Liver (tissue), 8 donors: ENCODE measurements at regions not wholly inside any gene's neighbourhood (a gene's known extent, or its start where the extent isn't known, plus 50 kb on each side); places are given as distances from the start of the nearest gene placed in this dataset.

Source experiments
- DNase-seq: peaks from one replicate; pipeline ENCODE4 v3.0.0-alpha.2; 2017; ENCODE audit warnings: low spot score
- H3K27ac ChIP-seq, 2 donors: one replicate each; pipeline ENCODE4 v1.7.0; 2013; ENCODE audit warnings: inconsistent platforms in 2 of 2, low read length in 2 of 2, control low read depth in 1 of 2, low read depth in 1 of 2, mild to moderate bottlenecking in 1 of 2
- H3K27me3 ChIP-seq, 4 donors: one replicate each; pipeline versions ENCODE4 v1.6.1 to v1.7.0; 2013; ENCODE audit warnings: low read length in 3 of 4, inconsistent platforms in 1 of 4, mild to moderate bottlenecking in 1 of 4, moderate library complexity in 1 of 4; ENCODE audit not compliant: control insufficient read depth in 4 of 4, insufficient read depth in 4 of 4
- H3K36me3 ChIP-seq, 4 donors: one replicate each; pipeline versions ENCODE4 v1.6.1 to v1.7.0; 2013; ENCODE audit warnings: low read length in 3 of 4, mild to moderate bottlenecking in 3 of 4, low read depth in 1 of 4, moderate library complexity in 1 of 4; ENCODE audit not compliant: control insufficient read depth in 4 of 4, insufficient read depth in 3 of 4
- H3K4me1 ChIP-seq, 4 donors: one replicate each; pipeline versions ENCODE4 v1.6.1 to v1.7.0; 2013; ENCODE audit warnings: low read length in 3 of 4, mild to moderate bottlenecking in 3 of 4, moderate library complexity in 1 of 4; ENCODE audit not compliant: control insufficient read depth in 4 of 4, insufficient read depth in 4 of 4
- H3K4me3 ChIP-seq, 3 donors: one replicate each; pipeline versions ENCODE4 v1.6.1 to v1.7.0; 2013; ENCODE audit warnings: low read length in 3 of 3, control low read depth in 1 of 3, low read depth in 1 of 3, mild to moderate bottlenecking in 1 of 3
- H3K9ac ChIP-seq, 2 donors: one replicate each; pipeline ENCODE4 v1.7.0; 2013; ENCODE audit warnings: low read length in 2 of 2, mild to moderate bottlenecking in 2 of 2, moderate library complexity in 2 of 2, control low read depth in 1 of 2, low read depth in 1 of 2
- H3K9me3 ChIP-seq, 4 donors: one replicate each; pipeline versions ENCODE4 v1.6.1 to v1.7.0; 2013; ENCODE audit warnings: low read length in 3 of 4; ENCODE audit not compliant: control insufficient read depth in 4 of 4
- EGR1 ChIP-seq, 2 donors: IDR thresholded peaks; 2 replicates each; pipeline ENCODE4 v1.6.1; 2016 to 2018; ENCODE audit warnings: antibody characterized with exemption in 2 of 2, low read depth in 2 of 2
- FOXA1 ChIP-seq: IDR thresholded peaks from 2 replicates; pipeline ENCODE4 v1.6.1; 2016; ENCODE audit warnings: antibody characterized with exemption
- FOXA2 ChIP-seq: IDR thresholded peaks from 2 replicates; pipeline ENCODE4 v1.6.1; 2016; ENCODE audit warnings: antibody characterized with exemption
- GABPA ChIP-seq, 2 donors: IDR thresholded peaks in 1 of 2; conservative IDR thresholded peaks in 1 of 2; 2 replicates each; pipeline ENCODE4 v1.6.1; 2016; ENCODE audit warnings: antibody characterized with exemption in 2 of 2, mild to moderate bottlenecking in 1 of 2, moderate library complexity in 1 of 2
- HNF4A ChIP-seq, 2 donors: conservative IDR thresholded peaks; 2 replicates each; pipeline ENCODE4 v1.6.1; 2016; ENCODE audit warnings: antibody characterized with exemption in 2 of 2, mild to moderate bottlenecking in 2 of 2
- NR2F2 ChIP-seq: IDR thresholded peaks from 2 replicates; pipeline ENCODE4 v1.6.1; 2016; ENCODE audit warnings: antibody characterized with exemption
- RAD21 ChIP-seq, 2 donors: IDR thresholded peaks; 2 replicates each; pipeline ENCODE4 v1.6.1; 2016; ENCODE audit warnings: antibody characterized with exemption in 2 of 2, mild to moderate bottlenecking in 2 of 2
- REST ChIP-seq: IDR thresholded peaks from 2 replicates; pipeline ENCODE4 v1.6.1; 2016; ENCODE audit warnings: antibody characterized with exemption, mild to moderate bottlenecking
- RXRA ChIP-seq, 2 donors: IDR thresholded peaks; 2 replicates each; pipeline ENCODE4 v1.6.1; 2017 to 2018; ENCODE audit warnings: antibody characterized with exemption in 2 of 2, mild to moderate bottlenecking in 1 of 2
- SP1 ChIP-seq: IDR thresholded peaks from 2 replicates; pipeline ENCODE4 v1.6.1; 2018; ENCODE audit warnings: antibody characterized with exemption, mild to moderate bottlenecking
- TAF1 ChIP-seq: conservative IDR thresholded peaks from 2 replicates; pipeline ENCODE4 v1.6.1; 2016; ENCODE audit warnings: antibody characterized with exemption, mild to moderate bottlenecking
- YY1 ChIP-seq: IDR thresholded peaks from 2 replicates; pipeline ENCODE4 v1.6.1; 2016; ENCODE audit warnings: antibody characterized with exemption, mild to moderate bottlenecking
- WGBS: extraction: QIAGEN DNeasy Blood & Tissue Kit; methylation state at CpG from one replicate; pipeline ENCODE4 v1.1.7; 2013; 5-methylcytosine and 5-hydroxymethylcytosine counted together
- TF ChIP-seq, protein P1 (sequence below): IDR thresholded peaks from 2 replicates; pipeline ENCODE4 v1.6.1; 2016; ENCODE audit warnings: antibody characterized with exemption
- TF ChIP-seq, protein P2 (sequence below): fragments of 150-350 bp; IDR thresholded peaks from 2 replicates; pipeline ENCODE4 v1.5.1; 2017; ENCODE audit warnings: improper control_type of control experiment, low read depth, low read length; ENCODE audit not compliant: missing input control
- TF ChIP-seq, protein P3 (sequence below): IDR thresholded peaks from 2 replicates; pipeline ENCODE4 v1.6.1; 2016; ENCODE audit warnings: antibody characterized with exemption
- donor health status: healthy.
- donor health status: healthy.
- donor health status: healthy.
- donor health status: healthy.
- donor health status: healthy.

DNA sequence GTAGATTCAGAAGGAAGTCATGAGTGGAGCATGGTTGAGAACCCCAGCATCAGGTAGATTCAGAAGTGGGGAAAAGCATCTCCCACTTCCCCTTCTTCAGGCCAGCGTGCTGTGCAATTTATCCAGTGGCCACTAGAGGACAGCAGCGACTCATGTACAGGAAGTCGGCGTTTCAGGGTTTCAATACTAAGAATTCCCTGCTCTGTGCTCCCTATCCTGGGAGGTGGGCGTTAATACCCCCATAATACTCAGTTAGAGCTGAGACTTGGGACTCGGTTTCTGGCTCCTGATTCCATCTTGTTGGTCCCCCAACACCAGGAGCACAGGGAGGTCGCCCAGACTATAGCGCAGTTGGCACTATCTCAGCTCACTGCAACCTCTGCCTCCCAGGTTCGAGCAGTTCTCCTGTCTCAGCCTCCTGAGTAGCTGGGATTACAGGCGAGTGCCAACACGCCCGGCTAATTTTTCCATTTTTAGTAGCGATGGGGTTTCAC lies 75.3 kb upstream of the AMZ2 start:
- Histone ChIP-seq H3K9ac (no peak overlapping the region), H3K4me3 (no peak overlapping the region), H3K4me1 (peaks cover 0 to 11% (median 5%) of the 10 kb centered on the region in 4 donors), H3K27me3 (no peaks in the 10 kb centered on the region), H3K9me3 (no peaks in the 10 kb centered on the region), H3K36me3 (no peaks in the 10 kb centered on the region), H3K27ac (no peak overlapping the region)
- 24% methylated on average over 13 of the region's 13 CpGs for WGBS
- DNase-seq, result peak; percentile 70
- TF ChIP-seq, protein P1, sequence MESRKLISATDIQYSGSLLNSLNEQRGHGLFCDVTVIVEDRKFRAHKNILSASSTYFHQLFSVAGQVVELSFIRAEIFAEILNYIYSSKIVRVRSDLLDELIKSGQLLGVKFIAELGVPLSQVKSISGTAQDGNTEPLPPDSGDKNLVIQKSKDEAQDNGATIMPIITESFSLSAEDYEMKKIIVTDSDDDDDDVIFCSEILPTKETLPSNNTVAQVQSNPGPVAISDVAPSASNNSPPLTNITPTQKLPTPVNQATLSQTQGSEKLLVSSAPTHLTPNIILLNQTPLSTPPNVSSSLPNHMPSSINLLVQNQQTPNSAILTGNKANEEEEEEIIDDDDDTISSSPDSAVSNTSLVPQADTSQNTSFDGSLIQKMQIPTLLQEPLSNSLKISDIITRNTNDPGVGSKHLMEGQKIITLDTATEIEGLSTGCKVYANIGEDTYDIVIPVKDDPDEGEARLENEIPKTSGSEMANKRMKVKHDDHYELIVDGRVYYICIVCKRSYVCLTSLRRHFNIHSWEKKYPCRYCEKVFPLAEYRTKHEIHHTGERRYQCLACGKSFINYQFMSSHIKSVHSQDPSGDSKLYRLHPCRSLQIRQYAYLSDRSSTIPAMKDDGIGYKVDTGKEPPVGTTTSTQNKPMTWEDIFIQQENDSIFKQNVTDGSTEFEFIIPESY, result no peak
- TF ChIP-seq SP1 (no peak), NR2F2 (no peak), HNF4A (conservative IDR thresholded peaks at IDR 0.05) (no peak), REST (no peak), TAF1 (no peak), RAD21 (IDR thresholded peaks at IDR 0.05) (peak; percentile 94 to 96), RXRA (IDR thresholded peaks at IDR 0.05) (no peak), YY1 (no peak)
- TF ChIP-seq, protein P2, sequence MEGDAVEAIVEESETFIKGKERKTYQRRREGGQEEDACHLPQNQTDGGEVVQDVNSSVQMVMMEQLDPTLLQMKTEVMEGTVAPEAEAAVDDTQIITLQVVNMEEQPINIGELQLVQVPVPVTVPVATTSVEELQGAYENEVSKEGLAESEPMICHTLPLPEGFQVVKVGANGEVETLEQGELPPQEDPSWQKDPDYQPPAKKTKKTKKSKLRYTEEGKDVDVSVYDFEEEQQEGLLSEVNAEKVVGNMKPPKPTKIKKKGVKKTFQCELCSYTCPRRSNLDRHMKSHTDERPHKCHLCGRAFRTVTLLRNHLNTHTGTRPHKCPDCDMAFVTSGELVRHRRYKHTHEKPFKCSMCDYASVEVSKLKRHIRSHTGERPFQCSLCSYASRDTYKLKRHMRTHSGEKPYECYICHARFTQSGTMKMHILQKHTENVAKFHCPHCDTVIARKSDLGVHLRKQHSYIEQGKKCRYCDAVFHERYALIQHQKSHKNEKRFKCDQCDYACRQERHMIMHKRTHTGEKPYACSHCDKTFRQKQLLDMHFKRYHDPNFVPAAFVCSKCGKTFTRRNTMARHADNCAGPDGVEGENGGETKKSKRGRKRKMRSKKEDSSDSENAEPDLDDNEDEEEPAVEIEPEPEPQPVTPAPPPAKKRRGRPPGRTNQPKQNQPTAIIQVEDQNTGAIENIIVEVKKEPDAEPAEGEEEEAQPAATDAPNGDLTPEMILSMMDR, result peak; percentile 90
- TF ChIP-seq, protein P3, sequence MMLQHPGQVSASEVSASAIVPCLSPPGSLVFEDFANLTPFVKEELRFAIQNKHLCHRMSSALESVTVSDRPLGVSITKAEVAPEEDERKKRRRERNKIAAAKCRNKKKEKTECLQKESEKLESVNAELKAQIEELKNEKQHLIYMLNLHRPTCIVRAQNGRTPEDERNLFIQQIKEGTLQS, result no peak

- WGBS, result over 99% methylated on average over 2 of the region's 2 CpGs
- H3K27me3 ChIP-seq, result no peaks in the 10 kb centered on the region
- H3K36me3 ChIP-seq, result no peaks in the 10 kb centered on the region
- no peaks in the 10 kb centered on the region for H3K9me3 ChIP-seq
- no peak overlapping the region for H3K27ac ChIP-seq
- H3K4me1 ChIP-seq, result peaks cover 0 to 3% (median under 1%) of the 10 kb centered on the region in 4 donors
- no peak overlapping the region for H3K9ac ChIP-seq
- no peak for TF ChIP-seq RXRA (IDR thresholded peaks at IDR 0.05)
- no peak for TF ChIP-seq FOXA1
- TF ChIP-seq EGR1 (IDR thresholded peaks at IDR 0.05; ENCODE audit: low read depth in 2 of 2), result no peak
- no peak for TF ChIP-seq HNF4A (conservative IDR thresholded peaks at IDR 0.05)
- no peak for TF ChIP-seq FOXA2
- TF ChIP-seq, protein P2, result no peak
- TF ChIP-seq NR2F2, result no peak
- TF ChIP-seq, protein P3, result no peak
- TF ChIP-seq TAF1, result no peak
- TF ChIP-seq GABPA (IDR thresholded peaks at IDR 0.05 in 1 of 2, conservative IDR thresholded peaks at IDR 0.05 in 1 of 2), result no peak
- no peak overlapping the region for H3K4me3 ChIP-seq
- no peak for DNase-seq
Measured at GRCh38 chr17:68175416-68175815, 72.4 kb upstream of the AMZ2 start.
